ENCODE measurements at regions not wholly inside any gene's neighbourhood (a gene's known extent, or its start where the extent isn't known, plus 50 kb on each side); places are given as distances from the start of the nearest gene placed in this dataset.

GRCh38 chr6:168746643-168747042 is 305.7 kb downstream of the SMOC2 start:
- DNase-seq = no peak

GRCh38 chr6:168746013-168746412 is 305.0 kb downstream of the SMOC2 start:
- no peak for DNase-seq

- no peak for DNase-seq
Measured at GRCh38 chr6:168744861-168745260, 303.9 kb downstream of the SMOC2 start.

DNA sequence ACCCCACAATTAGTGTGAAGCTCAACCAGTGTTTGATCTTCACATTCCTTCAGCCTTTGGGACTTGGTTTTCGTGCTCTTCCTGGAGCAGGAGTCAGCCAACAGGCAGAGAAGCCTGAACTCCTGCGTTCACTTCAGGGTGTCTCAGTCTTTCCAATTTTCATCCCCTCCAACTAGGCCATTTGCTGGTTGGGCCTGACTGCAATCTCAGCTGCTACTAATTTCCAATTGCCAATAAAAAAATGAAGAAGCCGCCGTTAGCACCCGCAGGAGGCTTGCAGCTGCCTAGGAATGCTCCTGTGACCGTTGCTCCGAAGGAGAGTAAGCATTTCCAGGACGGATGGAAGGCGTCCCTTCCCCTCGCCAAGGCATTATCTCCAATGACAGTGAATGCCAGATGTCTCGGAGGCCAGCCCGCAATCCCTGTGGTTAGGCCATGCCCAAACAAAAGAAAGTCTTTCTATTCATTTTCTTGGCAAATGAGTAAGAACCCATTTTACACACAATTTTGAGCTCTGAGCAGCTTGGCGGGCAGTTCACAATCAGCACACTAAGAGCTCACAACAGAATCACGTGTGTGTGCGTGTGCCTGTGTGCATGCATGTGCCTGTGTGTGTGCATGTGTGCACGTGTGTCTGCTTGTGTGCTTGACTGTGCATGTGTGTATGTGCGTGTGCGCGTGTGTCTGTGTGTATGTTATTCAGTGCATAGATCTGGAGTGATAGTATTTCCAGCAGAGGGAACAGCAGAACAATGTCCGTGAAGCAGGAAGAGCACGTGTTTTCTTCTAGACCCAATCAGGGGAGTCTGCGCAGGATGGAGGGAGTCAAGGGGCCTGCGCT is 301.2 kb downstream of the SMOC2 start:
- DNase-seq = no peak

DNA sequence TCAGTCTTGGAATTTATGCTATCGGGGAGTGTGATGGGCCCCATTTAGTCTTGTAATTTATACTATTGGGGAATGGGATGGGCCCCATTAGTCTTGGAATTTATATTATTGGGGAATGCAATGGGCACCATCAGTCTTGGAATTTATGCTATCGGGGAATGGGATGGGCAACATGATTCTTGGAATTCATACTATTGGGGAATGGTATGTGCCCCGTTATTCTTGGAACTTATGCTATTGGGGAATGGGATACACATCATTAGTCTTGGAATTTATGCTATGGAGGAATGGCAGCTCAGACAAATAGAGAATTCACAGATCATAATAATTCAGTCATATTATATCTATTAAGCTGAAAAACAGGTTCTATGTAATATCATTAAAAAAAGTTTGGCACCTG is 300.3 kb downstream of the SMOC2 start:
- DNase-seq = no peak

- no peak for DNase-seq
Measured at GRCh38 chr6:168739381-168739780, 298.4 kb downstream of the SMOC2 start.

- DNase-seq = no peak
Measured at GRCh38 chr6:168737481-168737880, 296.5 kb downstream of the SMOC2 start.

DNA sequence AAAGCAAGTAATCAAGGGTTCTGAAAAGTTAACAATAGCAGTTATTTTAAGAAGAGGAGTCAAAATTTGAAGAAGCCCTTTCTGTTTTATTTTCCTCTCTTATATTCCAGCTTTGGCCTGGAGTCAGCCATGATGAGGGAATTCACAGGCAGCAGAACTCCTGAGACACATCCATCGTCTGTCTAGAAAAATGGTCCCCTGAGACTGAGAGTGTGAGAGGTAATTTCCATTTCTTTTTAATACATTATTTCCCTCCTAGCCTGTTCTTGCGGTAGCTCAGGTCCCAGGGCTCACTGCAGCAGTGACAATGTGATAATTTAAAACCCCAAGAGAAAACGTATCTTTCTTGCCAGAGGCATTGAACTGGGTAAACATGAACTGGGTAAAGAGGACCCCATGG is 296.0 kb downstream of the SMOC2 start:
- no peak for DNase-seq

DNA sequence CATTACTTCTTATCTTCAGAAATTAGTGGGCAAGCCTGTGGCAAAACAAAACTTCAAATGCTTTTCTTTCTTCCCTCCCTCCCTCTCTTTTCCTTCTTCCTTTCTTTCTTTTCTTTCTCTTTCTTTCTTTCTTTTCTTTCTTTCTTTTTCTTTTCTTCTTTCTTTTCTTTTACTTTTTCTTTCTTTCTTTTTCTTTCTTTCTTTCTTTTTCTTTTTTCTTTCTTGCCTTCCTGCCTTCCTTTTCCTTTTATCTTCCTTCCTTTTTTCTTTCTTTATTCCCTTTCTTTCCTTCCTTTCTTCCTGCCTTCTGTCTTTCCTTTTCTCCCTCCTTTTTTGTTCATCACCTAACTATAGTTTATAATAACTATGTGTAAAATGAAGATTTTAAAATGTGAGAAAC is 295.1 kb downstream of the SMOC2 start:
- DNase-seq = no peak

DNA sequence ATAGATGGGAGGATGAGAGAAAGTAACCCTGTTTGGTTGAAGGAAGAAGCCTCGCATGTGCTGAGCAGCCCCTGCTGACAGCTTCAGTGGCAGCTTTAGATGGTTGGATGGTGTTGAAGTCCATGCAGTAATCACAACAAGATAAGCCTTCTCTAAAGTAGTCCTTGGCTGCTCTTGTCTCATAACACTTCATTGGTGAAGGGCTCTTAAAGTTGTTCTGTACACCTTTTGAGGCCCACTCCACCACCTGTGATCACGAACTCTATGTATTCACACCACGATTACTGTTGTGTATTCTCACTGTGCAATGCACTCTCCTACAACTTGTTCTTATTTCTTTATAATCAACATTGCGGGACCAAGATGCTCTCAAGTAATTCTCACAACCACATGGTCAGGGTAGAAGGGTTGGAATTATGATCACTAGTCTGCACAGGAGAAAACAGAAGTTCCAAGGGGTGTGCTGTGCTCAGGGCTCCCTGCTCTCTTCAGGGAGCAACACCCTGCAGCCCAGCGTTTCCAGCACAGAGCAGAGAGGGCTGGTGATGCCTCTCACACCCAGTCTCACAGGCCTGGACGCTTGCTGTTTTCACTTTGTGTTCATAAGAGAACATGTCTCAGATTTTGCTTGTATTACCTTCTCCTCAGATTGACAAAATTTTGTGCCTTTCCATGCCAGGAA is 294.4 kb downstream of the SMOC2 start:
- no peak for DNase-seq

- no peak for DNase-seq
Measured at GRCh38 chr6:168734523-168734922, 293.5 kb downstream of the SMOC2 start.

DNA sequence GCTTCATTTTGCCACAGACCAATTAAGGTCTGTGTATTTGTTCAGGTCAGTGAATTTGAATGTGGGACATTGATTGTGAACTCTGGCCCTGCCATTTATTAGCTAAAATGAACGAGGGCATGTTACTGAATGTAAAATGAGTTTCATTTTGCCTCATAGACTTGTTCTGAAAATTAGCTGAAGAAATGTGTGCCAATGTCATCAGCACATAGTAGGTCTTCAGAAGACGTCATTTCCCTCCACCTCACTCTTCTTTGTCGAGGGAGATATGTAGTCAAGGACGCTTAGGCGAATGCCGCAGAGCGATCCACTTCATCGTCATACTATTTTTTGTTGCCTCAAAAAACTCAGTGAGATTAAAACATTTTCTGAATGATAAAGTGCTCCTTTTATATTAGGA is 291.7 kb downstream of the SMOC2 start:
- DNase-seq = no peak

- no peak for DNase-seq
Measured at GRCh38 chr6:168730931-168731716, 290.1 kb downstream of the SMOC2 start.

DNA sequence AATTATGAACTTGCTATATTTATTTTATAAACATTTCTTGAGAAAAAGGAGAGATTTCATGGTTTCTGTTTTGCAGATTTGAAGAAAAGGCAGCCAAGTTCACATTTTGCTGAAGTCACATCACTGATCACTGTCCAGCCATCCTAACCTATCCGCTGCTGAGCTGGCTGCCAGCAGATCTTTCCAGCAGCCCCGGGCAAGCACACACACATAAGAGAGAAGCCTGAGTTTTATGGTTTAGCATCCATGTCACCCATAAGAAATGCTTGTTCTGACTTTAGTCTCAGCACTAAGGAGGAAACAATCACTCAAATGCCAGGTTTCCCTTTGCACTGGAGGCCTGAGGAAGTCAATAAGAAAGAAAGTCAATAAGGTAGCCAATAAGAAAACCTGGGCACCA is 287.1 kb downstream of the SMOC2 start:
- DNase-seq = no peak

DNA sequence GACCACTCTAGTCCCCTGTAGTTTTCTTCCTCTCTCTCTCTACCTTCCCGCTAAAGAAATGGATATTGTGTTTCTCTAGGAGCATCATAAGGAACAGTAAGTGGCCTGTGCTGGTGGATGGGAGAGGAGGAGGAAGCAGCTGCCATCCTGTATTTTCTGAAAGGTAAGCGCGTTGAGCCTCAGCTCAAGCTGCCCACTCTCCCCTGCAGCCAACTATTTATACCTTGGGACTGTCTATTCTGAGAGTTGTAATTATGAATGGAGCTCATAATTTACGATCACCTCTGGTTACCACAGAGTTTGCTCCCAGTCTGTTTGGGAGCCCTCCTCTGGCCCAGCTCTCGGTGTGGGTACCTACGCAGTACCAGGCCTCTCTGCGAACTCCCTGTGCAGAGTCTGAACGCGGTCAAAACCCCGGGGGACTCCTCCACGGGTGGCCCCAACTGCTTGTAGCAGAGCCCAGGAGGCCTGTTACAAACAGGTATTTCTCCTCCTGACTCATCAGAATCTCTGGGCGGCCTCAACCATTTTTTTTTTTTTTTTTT is 285.4 kb downstream of the SMOC2 start:
- no peak for DNase-seq

DNA sequence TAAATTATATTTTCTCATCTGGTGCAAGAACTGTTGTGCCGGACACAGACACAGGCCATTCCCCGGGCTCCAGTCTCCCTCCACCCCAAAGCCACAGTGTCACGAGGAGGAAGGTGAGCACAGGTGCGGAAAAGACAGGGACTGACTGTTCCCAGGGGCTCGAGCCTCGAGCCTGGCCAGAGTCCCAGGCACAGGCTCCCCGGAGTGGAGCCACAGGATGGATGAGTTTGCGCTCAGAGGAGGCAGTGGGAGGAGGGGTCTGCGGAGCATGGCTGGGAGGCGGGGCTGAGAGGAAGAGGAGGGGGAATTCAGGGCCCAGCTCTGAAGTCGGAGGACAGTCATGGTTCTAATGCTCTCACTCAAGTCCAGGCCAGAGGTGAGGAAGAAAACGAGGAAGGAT is 284.8 kb downstream of the SMOC2 start:
- no peak for DNase-seq

DNA sequence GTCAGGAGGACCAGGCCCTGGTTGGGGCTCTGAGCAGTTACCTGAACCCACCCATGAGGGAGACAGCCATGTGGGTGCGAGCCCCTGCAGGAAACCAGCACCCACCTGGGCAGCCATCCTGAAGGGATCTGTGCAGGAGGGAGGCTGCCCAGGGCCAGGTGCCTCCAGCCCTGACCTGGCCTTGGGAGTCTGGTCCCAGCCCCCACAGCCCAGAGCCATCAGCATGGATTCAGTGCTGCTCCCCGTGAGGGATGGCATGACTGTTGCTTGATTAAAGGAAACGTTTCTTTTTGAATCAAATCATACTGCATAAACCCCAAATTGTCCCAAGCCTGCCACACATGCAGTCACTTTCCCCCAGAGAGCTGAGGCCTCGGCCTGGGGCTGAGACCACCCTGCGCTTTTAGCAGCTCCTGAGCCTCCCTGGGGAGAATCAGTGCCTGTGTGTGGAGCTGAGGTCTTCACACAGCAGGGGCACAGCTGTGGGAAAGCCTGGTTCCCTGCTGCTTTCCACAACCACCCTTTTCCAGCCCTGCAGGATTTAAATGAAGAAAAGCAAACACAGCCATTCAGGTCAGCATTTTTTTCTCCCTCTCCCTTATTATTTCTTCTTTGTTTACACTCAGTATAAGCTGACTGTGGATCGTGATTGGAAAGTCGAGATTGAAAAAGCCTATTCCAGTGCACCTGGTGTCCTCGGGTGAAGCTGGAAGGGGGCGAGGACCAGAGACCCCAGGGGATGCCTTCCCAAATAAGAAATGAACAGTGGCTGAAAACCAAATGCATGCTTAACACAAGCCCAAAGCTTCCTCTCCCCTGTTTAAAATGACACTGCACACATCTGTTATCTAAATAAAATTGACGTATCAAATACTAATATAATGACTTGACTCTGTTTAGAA is 283.9 kb downstream of the SMOC2 start:
- peak; percentile 18 for DNase-seq

DNA sequence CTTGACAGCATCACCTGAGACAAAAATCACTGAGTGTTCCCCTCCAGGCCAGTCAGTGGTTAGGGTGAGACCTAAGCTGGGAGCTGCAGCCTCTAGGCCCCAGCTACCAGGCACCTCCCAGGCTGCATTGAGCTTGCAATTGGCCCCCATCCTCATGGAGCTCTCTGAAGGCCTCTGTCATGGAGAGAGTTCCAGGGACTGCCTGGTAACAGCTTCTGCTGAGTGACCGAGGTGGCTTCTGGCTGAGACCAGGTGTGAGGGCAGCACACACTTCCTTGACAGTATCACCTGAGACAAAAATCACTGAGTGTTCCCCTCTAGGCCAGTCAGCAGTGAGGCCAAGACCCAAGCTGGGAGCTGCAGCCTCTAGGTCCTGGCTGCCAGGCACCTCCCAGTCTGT is 283.0 kb downstream of the SMOC2 start:
- no peak for DNase-seq

DNA sequence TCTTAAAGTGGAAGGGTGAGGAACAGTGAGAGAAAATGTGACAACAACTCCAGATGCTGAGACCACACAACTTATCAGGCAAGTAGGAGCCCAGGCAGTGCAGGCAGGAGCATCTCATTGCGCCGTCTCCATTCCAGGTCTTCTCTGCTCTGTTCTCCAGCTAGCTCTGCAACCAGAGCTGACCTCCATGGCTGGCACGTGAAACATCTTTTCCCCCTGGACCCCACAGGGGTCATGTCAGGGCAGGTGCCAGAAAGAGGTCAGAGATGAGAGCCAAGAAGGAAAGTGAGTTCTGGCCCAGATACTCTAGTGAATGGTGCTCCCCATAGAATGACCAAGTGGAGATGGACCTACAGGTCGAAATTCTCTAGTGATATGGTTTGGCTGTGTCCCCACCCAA is 281.4 kb downstream of the SMOC2 start:
- DNase-seq = no peak

DNA sequence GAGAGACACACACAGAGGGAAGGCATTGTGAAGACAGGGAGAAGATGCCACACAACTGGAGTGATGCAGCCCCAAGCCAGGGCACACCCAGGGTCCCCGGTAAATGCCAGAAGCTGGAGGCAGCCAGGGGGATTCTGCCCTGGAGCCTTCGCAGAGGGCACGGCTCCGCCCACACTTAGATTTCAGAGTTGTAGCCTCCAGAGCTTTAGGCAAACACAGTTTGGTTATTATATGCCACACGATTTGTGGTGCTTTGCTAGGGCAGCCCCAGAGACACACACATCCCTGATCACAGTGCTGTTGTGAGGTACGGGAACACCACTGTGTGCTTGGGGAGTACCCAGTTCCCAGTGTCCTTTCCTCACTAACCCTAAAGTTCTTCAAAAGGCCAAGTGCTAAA is 280.6 kb downstream of the SMOC2 start:
- DNase-seq = no peak

GRCh38 chr6:168719901-168720300 is 278.9 kb downstream of the SMOC2 start:
- no peak for DNase-seq
